Esophagus muscularis mucosa (tissue), 4 donors: ENCODE measurements at regions not wholly inside any gene's neighbourhood (a gene's known extent, or its start where the extent isn't known, plus 50 kb on each side); places are given as distances from the start of the nearest gene placed in this dataset.

Experiments
- DNase-seq: peaks from one replicate; pipeline ENCODE4 v3.0.0-alpha.2; 2017; ENCODE audit errors: extremely low spot score
- H3K27ac ChIP-seq, 4 donors: fragments of 200-600 bp; sonication (generic); replicated peaks in 1 of 4; 1 replicate in 3 of 4; 2 replicates in 1 of 4; pipeline ENCODE4 v1.5.1; 2016 to 2019; ENCODE audit warnings: mild to moderate bottlenecking in 1 of 4
- H3K27me3 ChIP-seq, 4 donors: fragments of 200-600 bp; sonication (generic); one replicate each; pipeline versions ENCODE4 v1.5.1 to v1.6.0; 2016 to 2019
- H3K36me3 ChIP-seq, 4 donors: fragments of 200-600 bp; sonication (generic); one replicate each; pipeline ENCODE4 v1.5.1; 2016 to 2019
- H3K4me1 ChIP-seq, 4 donors: fragments of 200-600 bp; sonication (generic); one replicate each; pipeline ENCODE4 v1.5.1; 2016 to 2019
- H3K4me3 ChIP-seq, 4 donors: fragments of 200-600 bp; sonication (generic); 1 replicate in 2 of 4; 2 replicates in 2 of 4; pipeline ENCODE4 v1.5.1; 2016 to 2019; ENCODE audit warnings: mild to moderate bottlenecking in 4 of 4, moderate library complexity in 1 of 4
- H3K9me3 ChIP-seq, 4 donors: fragments of 200-600 bp; sonication (generic); 1 replicate in 3 of 4; 2 replicates in 1 of 4; pipeline ENCODE4 v1.5.1; 2016 to 2019
- EP300 ChIP-seq: sonication (generic); formaldehyde crosslinking; IDR thresholded peaks from one replicate; pipeline ENCODE4 v1.6.1; 2017; ENCODE audit warnings: antibody characterized with exemption
- POLR2A ChIP-seq: fragments of 450-650 bp; IDR thresholded peaks from one replicate; pipeline ENCODE4 v1.6.1; 2017; ENCODE audit warnings: antibody characterized with exemption, moderate library complexity, mild to moderate bottlenecking, low read depth
- POLR2AphosphoS5 ChIP-seq, 2 donors: sonication (generic); formaldehyde crosslinking; IDR thresholded peaks; one replicate each; pipeline ENCODE4 v1.6.1; 2017; ENCODE audit warnings: antibody characterized with exemption in 2 of 2
- WGBS: methylation state at CpG from one replicate; pipeline ENCODE4 v1.1.5; 2018; 5-methylcytosine and 5-hydroxymethylcytosine counted together
- intact Hi-C: fragments of 100-400 bp; cut with DNase I; formaldehyde crosslinking; loops from one replicate; pipeline ENCODE4 v1.15.1; 2023
- TF ChIP-seq, protein P1 (sequence below), 3 experiments: fragments of 200-600 bp in 2 of 3; fragments of 450-650 bp in 1 of 3; sonication (generic) in 2 of 3; IDR thresholded peaks; one replicate each; pipeline ENCODE4 v1.5.1; 2017 to 2019; ENCODE audit warnings: antibody characterized with exemption in 3 of 3, mild to moderate bottlenecking in 2 of 3, moderate library complexity in 1 of 3

DNA sequence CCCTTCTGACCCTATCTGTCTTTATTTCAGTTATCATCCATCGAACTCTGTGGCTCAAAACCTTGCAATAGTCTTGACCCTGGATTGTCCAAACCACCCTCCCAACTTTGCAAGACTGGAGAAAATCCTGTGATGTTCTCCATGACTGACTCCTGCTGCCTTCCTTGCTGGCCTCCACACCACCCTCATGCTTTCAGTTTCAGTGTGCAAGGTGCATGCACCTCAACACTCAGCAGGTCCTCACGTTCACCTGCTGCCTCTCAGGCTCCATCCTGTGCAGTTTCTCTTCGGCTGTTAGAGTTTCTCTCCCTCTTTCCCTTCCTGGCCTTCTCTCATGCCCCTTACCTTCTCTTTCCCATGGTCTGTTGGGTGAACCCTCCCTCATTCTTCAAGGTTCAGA, 59.4 kb upstream of the ASIC2 start:
- Histone ChIP-seq H3K36me3 (no peaks in the 10 kb centered on the region), H3K4me1 (peaks cover 0 to 5% (median 0%) of the 10 kb centered on the region in 4 donors), H3K9me3 (no peaks in the 10 kb centered on the region), H3K27ac (no peak overlapping the region), H3K27me3 (no peaks in the 10 kb centered on the region), H3K4me3 (no peak overlapping the region)
- intact Hi-C loops, result no loop called here
- WGBS, result 76% methylated on average over 3 of the region's 3 CpGs
- TF ChIP-seq POLR2AphosphoS5 (IDR thresholded peaks at IDR 0.05), result no peak
- TF ChIP-seq EP300, result no peak
- TF ChIP-seq POLR2A, result no peak
- TF ChIP-seq, protein P1, sequence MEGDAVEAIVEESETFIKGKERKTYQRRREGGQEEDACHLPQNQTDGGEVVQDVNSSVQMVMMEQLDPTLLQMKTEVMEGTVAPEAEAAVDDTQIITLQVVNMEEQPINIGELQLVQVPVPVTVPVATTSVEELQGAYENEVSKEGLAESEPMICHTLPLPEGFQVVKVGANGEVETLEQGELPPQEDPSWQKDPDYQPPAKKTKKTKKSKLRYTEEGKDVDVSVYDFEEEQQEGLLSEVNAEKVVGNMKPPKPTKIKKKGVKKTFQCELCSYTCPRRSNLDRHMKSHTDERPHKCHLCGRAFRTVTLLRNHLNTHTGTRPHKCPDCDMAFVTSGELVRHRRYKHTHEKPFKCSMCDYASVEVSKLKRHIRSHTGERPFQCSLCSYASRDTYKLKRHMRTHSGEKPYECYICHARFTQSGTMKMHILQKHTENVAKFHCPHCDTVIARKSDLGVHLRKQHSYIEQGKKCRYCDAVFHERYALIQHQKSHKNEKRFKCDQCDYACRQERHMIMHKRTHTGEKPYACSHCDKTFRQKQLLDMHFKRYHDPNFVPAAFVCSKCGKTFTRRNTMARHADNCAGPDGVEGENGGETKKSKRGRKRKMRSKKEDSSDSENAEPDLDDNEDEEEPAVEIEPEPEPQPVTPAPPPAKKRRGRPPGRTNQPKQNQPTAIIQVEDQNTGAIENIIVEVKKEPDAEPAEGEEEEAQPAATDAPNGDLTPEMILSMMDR (IDR thresholded peaks at IDR 0.05), result no peak
- no peak for DNase-seq

DNA sequence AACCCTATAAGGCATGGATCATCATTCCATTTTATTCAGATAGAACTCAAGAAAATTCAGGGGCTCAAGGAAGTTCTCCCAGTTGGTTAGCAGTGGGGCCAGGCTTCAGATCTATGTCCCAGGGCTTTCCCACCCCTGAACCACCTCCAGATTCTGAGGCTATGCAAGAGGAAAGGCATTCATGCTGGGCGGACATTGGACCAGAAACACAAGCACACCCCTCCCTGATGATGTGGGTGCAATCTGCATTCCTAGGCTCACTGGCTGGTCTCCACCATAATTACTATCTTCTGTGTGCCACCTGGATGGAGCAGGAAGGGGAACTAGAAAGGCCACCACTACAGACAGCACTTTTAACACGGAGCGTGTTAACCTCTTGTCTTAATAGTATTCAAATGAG, 63.2 kb upstream of the ASIC2 start:
- no peak for DNase-seq
- no peak overlapping the region for H3K27ac ChIP-seq
- WGBS, result 79% methylated on average over 3 of the region's 3 CpGs
- peaks cover 0 to 11% (median 0%) of the 10 kb centered on the region in 4 donors for H3K27me3 ChIP-seq
- H3K4me3 ChIP-seq, result no peak overlapping the region
- H3K9me3 ChIP-seq, result no peaks in the 10 kb centered on the region
- peaks cover 0 to 5% (median 0%) of the 10 kb centered on the region in 4 donors for H3K4me1 ChIP-seq
- intact Hi-C loops, result no loop called here
- TF ChIP-seq, protein P1 (IDR thresholded peaks at IDR 0.05), result no peak
- H3K36me3 ChIP-seq, result no peaks in the 10 kb centered on the region

DNA sequence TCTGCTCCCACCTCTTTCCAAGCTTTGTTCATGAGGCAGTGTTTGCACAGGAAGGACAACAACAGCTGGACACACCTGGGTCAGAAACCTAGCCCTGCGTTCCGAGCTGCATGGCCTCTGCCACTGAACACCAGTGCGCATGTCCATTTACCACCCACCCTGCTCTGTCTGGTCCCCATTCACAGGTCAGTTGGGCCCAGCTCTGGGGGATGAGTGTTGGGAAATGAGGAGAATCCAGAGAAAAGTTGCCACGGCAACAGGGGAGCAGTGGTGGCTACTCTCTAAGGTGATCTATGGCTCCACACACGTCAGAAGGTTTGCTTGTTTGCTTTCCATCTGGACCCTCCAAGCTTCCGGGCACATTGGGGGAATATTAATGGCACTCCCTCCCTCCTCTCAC, 70.4 kb upstream of the ASIC2 start:
- intact Hi-C loops, result no loop called here

DNA sequence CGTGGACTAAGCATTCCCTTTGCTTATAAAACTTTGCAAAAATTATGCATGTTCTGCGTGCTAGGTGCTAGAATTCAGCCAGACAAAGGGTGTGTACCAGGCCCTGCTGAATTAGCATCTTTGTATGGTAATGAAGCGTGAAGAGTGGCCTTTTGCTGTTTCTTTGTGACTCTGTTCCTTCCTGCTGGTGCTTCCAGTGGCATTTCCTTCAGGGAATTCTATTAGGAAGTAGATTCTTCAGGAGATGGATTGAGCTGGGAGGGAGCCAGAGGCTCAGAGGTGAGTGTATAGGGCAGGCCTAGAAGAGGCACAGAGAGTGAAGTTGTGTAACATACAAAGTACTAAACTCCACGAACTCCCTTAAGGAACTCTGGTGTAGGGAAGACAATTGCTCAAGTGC, 73.9 kb upstream of the ASIC2 start:
- no peak for DNase-seq
- no peaks in the 10 kb centered on the region for H3K36me3 ChIP-seq
- H3K4me3 ChIP-seq, result no peak overlapping the region
- no peaks in the 10 kb centered on the region for H3K4me1 ChIP-seq
- intact Hi-C loops, result no loop called here
- H3K27ac ChIP-seq, result no peak overlapping the region
- 69% methylated on average over 4 of the region's 4 CpGs for WGBS
- H3K27me3 ChIP-seq, result peaks cover 0 to 17% (median 0%) of the 10 kb centered on the region in 4 donors
- no peak for TF ChIP-seq POLR2AphosphoS5 (IDR thresholded peaks at IDR 0.05)
- no peak for TF ChIP-seq POLR2A
- TF ChIP-seq, protein P1 (IDR thresholded peaks at IDR 0.05), result no peak
- no peak for TF ChIP-seq EP300
- no peaks in the 10 kb centered on the region for H3K9me3 ChIP-seq

More for the DNA sequence above, 70.4 kb upstream of the ASIC2 start:
- H3K27ac ChIP-seq, result no peak overlapping the region
- H3K4me1 ChIP-seq, result no peaks in the 10 kb centered on the region
- no peak overlapping the region for H3K4me3 ChIP-seq
- no peak for TF ChIP-seq EP300
- no peak for TF ChIP-seq POLR2A
- no peak for TF ChIP-seq POLR2AphosphoS5 (IDR thresholded peaks at IDR 0.05)
- TF ChIP-seq, protein P1 (IDR thresholded peaks at IDR 0.05), result no peak
- DNase-seq, result no peak
- WGBS, result 58% methylated on average over 6 of the region's 6 CpGs
- H3K36me3 ChIP-seq, result no peaks in the 10 kb centered on the region
- H3K9me3 ChIP-seq, result no peaks in the 10 kb centered on the region
- peaks cover 0 to 27% (median 0%) of the 10 kb centered on the region in 4 donors for H3K27me3 ChIP-seq

DNA sequence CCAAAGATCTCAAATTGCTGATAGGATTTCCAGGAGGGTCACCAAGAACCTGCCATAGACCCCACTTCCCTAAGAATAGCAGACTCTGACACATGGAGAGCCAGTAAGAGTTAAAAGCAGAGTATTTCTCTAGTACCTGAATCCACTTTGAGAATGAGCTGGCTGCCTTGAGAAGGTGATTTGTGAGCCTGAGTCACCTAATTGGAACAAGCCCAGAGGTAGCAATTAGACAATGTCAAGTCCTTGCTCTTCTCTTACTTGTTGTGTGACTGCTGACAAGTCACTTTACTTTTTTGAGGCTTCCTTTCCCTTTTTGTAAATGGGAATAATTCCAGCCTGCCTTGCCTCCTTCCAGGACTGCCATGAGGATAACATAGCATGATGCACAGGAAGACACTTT, 76.1 kb upstream of the ASIC2 start:
- Histone ChIP-seq H3K4me3 (no peak overlapping the region), H3K36me3 (no peaks in the 10 kb centered on the region), H3K9me3 (no peaks in the 10 kb centered on the region), H3K27me3 (peaks cover 0 to 10% (median 0%) of the 10 kb centered on the region in 4 donors), H3K27ac (no peak overlapping the region), H3K4me1 (no peaks in the 10 kb centered on the region)
- DNase-seq, result no peak
- intact Hi-C loops, result no loop called here
- TF ChIP-seq, protein P1 (IDR thresholded peaks at IDR 0.05), result no peak
- no peak for TF ChIP-seq POLR2AphosphoS5 (IDR thresholded peaks at IDR 0.05)
- TF ChIP-seq POLR2A, result no peak
- no peak for TF ChIP-seq EP300
